ENCODE measurements at regions not wholly inside any gene's neighbourhood (a gene's known extent, or its start where the extent isn't known, plus 50 kb on each side); places are given as distances from the start of the nearest gene placed in this dataset.

DNA sequence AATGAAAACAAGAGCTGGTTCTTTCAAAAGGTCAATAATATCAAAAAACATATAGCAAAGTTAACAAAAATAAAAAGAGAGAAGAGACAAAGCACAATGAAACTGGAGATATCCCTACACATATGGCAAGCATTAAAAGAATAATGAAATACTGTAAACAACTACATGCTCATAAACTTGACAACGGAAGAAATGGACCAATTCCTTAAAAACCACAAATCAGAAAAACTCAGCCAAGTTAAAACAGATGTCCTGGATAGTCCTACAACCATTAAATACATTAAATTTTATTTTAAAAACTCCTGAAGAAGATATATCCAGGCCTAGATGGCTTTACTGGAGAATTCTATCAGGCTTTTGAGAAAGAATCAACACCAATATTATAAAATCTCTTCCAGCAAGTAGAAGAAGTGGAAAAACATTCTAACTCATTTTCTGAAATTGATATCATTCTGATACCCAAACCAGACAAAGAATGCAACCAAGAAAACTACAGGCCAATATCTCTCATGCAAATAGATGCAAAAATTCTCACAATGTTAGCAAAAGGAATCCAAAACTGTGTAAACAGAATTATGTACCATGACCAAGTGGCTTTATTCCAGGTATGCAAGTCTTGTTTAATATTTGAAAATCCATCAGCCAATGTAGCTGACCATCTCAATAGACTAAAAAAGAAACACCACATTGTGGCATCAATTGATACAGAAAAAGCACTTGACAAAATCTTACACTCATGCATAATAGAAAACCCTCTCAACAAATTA lies 56.1 kb upstream of the LRRC7 start:
- Histone ChIP-seq H3K36me3 (no peaks in the 10 kb centered on the region), H3K9me3 (no peaks in the 10 kb centered on the region), H3K4me3 (no peak overlapping the region), H3K27me3 (replicated peaks in 1 of 7) (no peaks in the 10 kb centered on the region), H3K27ac (no peak overlapping the region), H3K4me1 (no peaks in the 10 kb centered on the region)
- no peak for DNase-seq
- WGBS, 5 donors, result 67 to 95% (median 75%) methylated on average over 1 of the region's 1 CpG
- TF ChIP-seq POLR2AphosphoS5 (IDR thresholded peaks at IDR 0.05), result no peak
- no peak for TF ChIP-seq POLR2A (IDR thresholded peaks at IDR 0.05)
- TF ChIP-seq, protein P1, sequence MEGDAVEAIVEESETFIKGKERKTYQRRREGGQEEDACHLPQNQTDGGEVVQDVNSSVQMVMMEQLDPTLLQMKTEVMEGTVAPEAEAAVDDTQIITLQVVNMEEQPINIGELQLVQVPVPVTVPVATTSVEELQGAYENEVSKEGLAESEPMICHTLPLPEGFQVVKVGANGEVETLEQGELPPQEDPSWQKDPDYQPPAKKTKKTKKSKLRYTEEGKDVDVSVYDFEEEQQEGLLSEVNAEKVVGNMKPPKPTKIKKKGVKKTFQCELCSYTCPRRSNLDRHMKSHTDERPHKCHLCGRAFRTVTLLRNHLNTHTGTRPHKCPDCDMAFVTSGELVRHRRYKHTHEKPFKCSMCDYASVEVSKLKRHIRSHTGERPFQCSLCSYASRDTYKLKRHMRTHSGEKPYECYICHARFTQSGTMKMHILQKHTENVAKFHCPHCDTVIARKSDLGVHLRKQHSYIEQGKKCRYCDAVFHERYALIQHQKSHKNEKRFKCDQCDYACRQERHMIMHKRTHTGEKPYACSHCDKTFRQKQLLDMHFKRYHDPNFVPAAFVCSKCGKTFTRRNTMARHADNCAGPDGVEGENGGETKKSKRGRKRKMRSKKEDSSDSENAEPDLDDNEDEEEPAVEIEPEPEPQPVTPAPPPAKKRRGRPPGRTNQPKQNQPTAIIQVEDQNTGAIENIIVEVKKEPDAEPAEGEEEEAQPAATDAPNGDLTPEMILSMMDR (IDR thresholded peaks at IDR 0.05 in 8 of 11, conservative IDR thresholded peaks at IDR 0.05 in 3 of 11), result no peak
- intact Hi-C loops (cut with DNase I; ENCODE audit: low total_unique reads), result no loop called here

DNA sequence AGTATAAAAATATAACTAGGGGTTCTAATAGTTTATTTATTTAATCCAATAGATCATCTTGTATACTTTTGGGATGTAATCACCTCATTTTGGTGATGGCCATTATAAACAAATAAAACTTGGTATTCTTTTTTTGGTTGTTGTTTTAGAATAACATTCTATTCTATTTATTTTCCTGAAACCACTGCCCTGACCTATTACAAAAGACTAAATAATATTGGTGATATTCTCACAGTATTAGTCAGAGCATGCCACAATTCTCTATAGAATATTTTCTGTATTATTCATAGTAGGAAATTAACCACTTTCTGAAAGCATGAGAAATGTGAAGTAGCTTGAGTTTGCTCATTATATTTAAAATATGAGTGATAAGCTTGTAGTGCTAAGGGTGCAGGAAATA lies 54.1 kb upstream of the LRRC7 start:
- no peaks in the 10 kb centered on the region for H3K4me1 ChIP-seq
- H3K4me3 ChIP-seq, result no peak overlapping the region
- TF ChIP-seq POLR2A (IDR thresholded peaks at IDR 0.05), result no peak
- no peak for TF ChIP-seq POLR2AphosphoS5 (IDR thresholded peaks at IDR 0.05)
- TF ChIP-seq, protein P1 (IDR thresholded peaks at IDR 0.05 in 8 of 11, conservative IDR thresholded peaks at IDR 0.05 in 3 of 11), result no peak
- intact Hi-C loops (cut with DNase I; ENCODE audit: low total_unique reads), result no loop called here
- no peaks in the 10 kb centered on the region for H3K27me3 ChIP-seq (replicated peaks in 1 of 7)
- H3K36me3 ChIP-seq, result no peaks in the 10 kb centered on the region
- no peak for DNase-seq
- no peaks in the 10 kb centered on the region for H3K9me3 ChIP-seq
- no peak overlapping the region for H3K27ac ChIP-seq
